ENCODE measurements at regions not wholly inside any gene's neighbourhood (a gene's known extent, or its start where the extent isn't known, plus 50 kb on each side); places are given as distances from the start of the nearest gene placed in this dataset.

DNA sequence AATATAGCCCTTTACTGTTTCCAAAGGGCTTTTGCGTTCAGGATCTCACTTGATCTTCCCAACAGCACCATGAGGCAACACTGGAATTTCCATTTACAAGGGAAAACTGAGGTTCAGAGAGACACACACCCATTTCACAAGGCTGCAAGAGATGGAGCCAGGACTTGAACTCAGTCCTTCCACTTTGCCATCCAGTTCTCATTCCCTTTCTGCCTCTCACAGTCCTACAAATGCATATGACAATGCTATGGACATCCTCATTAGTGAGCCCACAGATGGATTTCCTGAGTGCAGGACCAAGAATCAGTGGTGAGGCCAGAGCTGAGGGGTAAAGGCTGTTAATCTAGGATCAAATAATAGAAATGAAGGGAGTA lies 136.1 kb upstream of the MYCN start:
- Mint-ChIP-seq H3K36me3 (ENCODE audit: low read depth) (no peaks in the 10 kb centered on the region), H3K27me3 (ENCODE audit: low read depth) (no peaks in the 10 kb centered on the region), H3K4me3 (no peak overlapping the region), H3K27ac (ENCODE audit: unreplicated experiment) (no peak overlapping the region), H3K9me3 (peaks cover 11% of the 10 kb centered on the region), H3K4me1 (peaks cover 44% of the 10 kb centered on the region)
- DNase-seq (ENCODE audit: low read depth, low spot score) = no peak
- TF ChIP-seq CTCF (conservative IDR thresholded peaks at IDR 0.05) = no peak

DNA sequence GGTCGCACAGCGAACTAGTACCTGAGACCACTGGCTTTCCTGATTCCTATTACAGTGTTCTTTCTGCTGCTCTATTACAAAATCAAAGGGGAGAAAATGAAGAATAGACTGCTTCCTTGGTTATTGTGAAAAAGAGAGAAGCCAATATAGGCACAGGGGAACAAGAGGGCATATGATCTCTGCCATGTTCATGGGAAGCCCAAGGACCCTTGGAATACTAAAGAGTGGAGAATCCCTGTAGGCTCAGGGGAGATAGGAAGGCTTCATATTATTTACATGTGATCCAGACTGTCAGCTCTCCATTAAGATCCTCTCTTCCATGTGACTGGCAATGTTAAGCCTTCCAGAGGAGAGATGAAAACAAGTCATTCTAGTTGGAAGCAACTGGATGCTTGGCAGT lies 135.7 kb upstream of the MYCN start:
- Mint-ChIP-seq H3K27me3 (ENCODE audit: low read depth) (no peaks in the 10 kb centered on the region), H3K36me3 (ENCODE audit: low read depth) (no peaks in the 10 kb centered on the region), H3K9me3 (peaks cover 11% of the 10 kb centered on the region), H3K4me3 (no peak overlapping the region), H3K4me1 (peaks cover 49% of the 10 kb centered on the region), H3K27ac (ENCODE audit: unreplicated experiment) (no peak overlapping the region)
- no peak for DNase-seq (ENCODE audit: low read depth, low spot score)
- no peak for TF ChIP-seq CTCF (conservative IDR thresholded peaks at IDR 0.05)

- Mint-ChIP-seq H3K36me3 (ENCODE audit: low read depth) (no peaks in the 10 kb centered on the region), H3K27me3 (ENCODE audit: low read depth) (no peaks in the 10 kb centered on the region), H3K4me3 (no peak overlapping the region), H3K9me3 (peaks cover 11% of the 10 kb centered on the region), H3K4me1 (peaks cover 54% of the 10 kb centered on the region), H3K27ac (ENCODE audit: unreplicated experiment) (no peak overlapping the region)
- no peak for DNase-seq (ENCODE audit: low read depth, low spot score)
- no peak for TF ChIP-seq CTCF (conservative IDR thresholded peaks at IDR 0.05)
These were observed 135.1 kb upstream of the MYCN start for GRCh38 chr2:15805206-15805605.

- TF ChIP-seq CTCF (conservative IDR thresholded peaks at IDR 0.05) = no peak
- no peak for DNase-seq (ENCODE audit: low read depth, low spot score)
- Mint-ChIP-seq H3K9me3 (peaks cover 11% of the 10 kb centered on the region), H3K27me3 (ENCODE audit: low read depth) (no peaks in the 10 kb centered on the region), H3K4me1 (peaks cover 54% of the 10 kb centered on the region), H3K4me3 (no peak overlapping the region), H3K27ac (ENCODE audit: unreplicated experiment) (peak overlapping the region; percentile 46), H3K36me3 (ENCODE audit: low read depth) (no peaks in the 10 kb centered on the region)
These were observed 134.6 kb upstream of the MYCN start for GRCh38 chr2:15805772-15806171.

GRCh38 chr2:15806801-15807417 lies 133.4 kb upstream of the MYCN start:
- Mint-ChIP-seq H3K4me1 (peaks cover 57% of the 10 kb centered on the region), H3K27me3 (ENCODE audit: low read depth) (no peaks in the 10 kb centered on the region), H3K36me3 (ENCODE audit: low read depth) (no peaks in the 10 kb centered on the region), H3K4me3 (no peak overlapping the region), H3K27ac (ENCODE audit: unreplicated experiment) (no peak overlapping the region), H3K9me3 (peaks cover 11% of the 10 kb centered on the region)
- TF ChIP-seq CTCF (conservative IDR thresholded peaks at IDR 0.05) = no peak
- no peak for DNase-seq (ENCODE audit: low read depth, low spot score)

All from neural crest cell (in vitro differentiated cells).